Stimulated activated CD4-positive, alpha-beta T cell treated with anti-CD3 and anti-CD28 coated beads, Interleukin-2, amount 100 ng/mL, for 24 hours (primary cell): ENCODE measurements at regions not wholly inside any gene's neighbourhood (a gene's known extent, or its start where the extent isn't known, plus 50 kb on each side); places are given as distances from the start of the nearest gene placed in this dataset.
"Not testable (repeated sequence)": the region's sequence is repeated elsewhere in the genome, so short reads cannot be mapped to it uniquely, and the experiment has no call there.

ENCODE experiments used
- DNase-seq, 2 donors: peaks; one replicate each; pipeline ENCODE4 v3.0.0-alpha.2; 2020

DNA sequence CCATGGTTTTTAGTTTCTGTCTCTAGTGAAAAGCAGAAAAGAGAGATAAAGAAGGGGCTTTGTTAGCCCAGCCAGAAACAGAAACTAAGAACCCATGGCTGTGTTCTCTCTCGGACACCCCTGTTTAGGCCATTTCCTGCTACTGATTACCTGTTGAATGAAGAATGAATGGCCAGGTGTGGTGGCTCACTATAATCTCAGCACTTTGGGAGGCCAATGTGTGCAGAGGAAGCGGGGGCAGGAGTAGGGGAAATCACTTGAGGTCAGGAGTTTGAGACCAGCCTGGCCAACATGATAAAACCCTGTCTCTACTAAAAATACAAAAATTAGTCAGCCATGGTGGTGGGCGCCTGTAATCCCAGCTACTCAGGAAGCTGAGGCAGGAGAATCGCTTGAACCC lies 93.8 kb upstream of the MSH6 start:
- not testable (repeated sequence) for DNase-seq

- DNase-seq = no peak
These were observed 94.4 kb upstream of the MSH6 start for GRCh38 chr2:47688561-47688960.

DNA sequence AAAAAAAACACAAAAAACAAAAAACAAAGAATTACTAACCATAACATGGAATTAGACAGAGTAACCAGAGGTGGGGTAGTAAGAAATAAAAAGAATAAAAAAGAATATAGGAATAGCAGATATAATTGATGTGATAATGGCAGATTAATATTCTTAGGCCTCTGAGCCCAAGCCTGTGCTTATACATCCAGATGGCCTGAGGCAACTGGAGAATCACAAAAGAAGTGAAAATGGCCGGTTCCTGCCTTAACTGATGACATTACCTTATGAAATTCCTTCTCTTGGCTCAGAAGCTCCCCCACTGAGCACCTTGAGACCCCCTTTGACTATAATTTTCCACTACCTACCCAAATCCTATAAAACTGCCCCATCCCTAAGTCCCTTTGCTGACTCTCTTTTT lies 95.1 kb upstream of the MSH6 start:
- DNase-seq = no peak

DNA sequence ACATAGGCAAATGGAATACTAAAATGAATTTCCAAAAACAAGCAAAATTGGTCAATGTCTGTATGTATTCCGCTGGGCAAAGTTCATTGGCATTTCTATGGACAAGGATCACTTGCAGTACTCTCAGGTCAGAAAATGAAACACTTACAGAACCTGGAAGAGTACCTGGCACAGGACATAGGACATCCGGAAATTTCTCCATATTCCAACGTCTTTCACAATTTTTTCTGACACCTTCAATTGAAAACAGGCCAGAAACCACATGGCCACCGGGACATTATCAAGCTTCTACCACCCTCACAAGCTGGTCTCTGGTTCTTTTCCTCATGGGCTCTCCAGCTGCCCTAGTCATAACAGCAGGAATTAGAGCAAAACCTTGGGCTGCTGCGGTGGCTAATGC lies 96.9 kb upstream of the MSH6 start:
- no peak for DNase-seq

- no peak for DNase-seq
These were observed 100.7 kb upstream of the MSH6 start for GRCh38 chr2:47682216-47682749.

GRCh38 chr2:47676261-47676926 lies 105.6 kb upstream of the KCNK12 start:
- DNase-seq = no peak

DNA sequence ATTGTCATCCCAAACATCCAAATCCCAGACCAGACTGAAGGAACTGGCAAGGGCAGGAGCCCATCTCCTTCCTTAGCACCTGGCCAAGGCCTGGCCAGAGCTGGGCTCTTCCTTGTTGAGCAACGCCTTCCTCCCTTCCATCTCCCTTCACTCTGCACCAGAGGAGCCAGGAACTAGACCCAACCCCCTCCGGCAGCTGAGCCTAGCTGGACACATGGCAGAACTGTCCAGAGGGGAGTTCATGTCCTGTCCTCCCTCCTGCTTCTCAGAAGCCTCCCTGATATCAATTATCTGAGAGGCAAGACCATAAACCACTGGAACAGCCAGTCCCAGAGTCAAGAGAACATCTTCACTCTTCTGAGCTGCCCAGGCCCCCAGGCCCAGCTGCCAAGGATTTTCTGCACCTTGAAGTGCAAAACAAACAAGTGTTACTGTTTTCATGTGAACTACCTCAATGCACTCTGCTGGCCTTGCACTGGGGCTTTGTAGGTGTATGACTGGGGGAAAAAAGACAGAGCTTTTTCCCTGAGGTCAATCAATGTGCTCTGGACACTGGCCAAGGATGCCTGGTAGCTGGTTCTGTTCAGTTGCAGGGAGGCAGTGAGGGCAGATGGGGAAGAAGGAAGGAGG lies 104.5 kb upstream of the KCNK12 start:
- no peak for DNase-seq

DNA sequence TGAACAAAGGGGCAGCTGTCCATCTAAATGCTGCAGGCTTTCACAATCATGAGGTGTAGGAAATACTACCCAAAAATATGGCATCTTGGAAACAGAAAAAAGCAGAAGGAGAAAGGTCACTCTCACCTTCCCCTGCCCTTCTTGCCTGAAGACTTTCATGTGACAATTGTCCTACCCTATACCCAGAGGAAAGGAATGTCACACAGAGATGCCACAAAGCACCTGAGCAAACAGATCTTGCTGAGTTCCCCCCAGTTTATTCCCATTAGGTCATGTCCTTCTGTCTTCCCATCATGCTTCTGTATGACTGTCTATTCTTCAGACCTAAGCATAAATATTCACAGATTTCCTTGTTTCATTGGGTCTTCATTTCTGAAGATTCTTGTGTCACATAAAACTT lies 95.5 kb upstream of the KCNK12 start:
- no peak for DNase-seq

GRCh38 chr2:47664817-47665216 lies 94.0 kb upstream of the KCNK12 start:
- peak in 1 of 2 donors; percentile 9 for DNase-seq

DNA sequence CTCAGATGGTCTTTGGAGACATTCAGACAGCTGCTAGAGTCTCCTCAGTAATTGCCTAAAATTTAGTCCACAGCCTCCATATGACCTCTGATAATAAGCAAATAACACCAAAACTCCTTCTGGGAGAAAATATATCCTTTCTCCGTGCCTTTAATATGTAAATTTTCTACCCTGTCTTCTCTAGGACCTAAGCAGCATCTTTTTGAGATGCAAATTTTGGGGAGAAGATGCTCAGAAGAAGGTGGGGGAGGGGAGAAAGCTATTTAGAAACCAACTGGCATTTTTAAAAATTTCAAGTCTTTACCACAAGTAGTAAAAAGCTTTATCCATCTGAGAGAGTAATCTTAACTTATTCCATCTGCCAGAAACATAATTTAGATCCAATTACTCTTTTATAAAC lies 91.8 kb upstream of the KCNK12 start:
- DNase-seq = no peak

DNA sequence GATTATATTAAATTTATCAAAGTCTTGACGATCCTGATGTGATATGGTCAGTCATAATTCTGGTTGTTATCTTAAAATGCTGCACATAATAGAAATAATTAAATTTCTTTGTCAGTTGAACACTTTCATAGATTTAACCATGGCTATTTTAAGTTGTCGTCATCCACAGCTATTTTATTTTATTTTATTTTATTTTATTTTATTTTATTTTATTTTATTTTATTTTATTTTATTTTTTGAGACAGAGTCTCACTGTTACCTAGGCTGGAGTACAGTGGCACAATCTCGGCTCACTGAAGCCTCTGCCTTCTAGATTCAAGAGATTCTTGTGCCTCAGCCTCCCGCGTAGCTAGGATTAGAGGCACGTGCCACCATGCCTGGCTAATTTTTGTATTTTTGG lies 90.5 kb upstream of the KCNK12 start:
- no peak for DNase-seq

DNA sequence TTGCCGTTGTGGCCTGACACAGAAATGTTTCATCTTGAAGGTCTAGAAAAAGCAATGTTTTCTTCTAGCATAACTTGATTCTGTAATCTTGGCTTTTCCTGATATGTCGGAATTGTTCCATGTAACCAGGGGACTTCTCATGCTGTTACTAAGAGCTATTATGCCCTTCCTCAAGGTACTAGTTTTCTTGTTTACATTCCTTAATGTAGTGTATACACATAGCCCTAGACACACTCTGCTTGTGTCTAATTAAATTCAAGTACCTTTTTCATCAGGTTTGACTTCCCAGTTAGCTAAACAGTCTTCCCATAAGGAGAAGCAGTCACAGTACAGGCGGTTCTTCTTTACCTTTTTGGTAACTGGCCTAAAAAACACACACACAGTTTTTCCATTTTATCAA lies 89.4 kb upstream of the KCNK12 start:
- no peak for DNase-seq

DNA sequence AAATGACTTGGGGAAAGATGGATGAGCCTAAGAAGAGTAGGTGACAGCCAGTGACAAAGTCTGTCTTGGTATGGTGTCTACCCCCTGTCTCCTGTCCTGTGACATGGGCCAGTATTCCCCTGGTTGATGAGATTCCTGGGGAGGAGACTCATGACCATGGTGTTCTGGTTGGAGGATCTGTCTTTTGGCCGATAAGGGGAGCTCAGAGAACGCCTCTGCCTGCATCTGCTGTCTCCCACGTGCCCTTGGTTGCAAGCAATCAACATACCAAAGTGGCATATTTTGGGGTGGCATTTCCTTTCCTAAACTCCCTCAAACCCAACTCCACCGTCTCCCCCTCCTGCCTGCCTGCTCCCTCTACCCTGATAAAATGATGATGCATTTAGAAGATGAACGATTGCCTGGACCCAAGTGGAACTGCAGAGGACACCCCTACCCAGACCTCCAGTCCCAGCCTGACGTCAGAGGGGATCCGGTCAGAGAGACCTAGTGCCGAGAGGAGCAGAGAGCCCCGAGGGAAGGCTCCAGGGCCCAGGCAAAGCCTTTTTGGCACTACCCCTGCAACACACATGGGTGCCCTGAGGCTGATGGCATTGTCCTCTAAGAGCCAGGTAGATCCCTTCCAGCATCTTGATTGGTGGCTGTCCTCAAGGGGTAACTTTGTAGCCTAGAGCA lies 88.0 kb upstream of the KCNK12 start:
- no peak for DNase-seq

DNA sequence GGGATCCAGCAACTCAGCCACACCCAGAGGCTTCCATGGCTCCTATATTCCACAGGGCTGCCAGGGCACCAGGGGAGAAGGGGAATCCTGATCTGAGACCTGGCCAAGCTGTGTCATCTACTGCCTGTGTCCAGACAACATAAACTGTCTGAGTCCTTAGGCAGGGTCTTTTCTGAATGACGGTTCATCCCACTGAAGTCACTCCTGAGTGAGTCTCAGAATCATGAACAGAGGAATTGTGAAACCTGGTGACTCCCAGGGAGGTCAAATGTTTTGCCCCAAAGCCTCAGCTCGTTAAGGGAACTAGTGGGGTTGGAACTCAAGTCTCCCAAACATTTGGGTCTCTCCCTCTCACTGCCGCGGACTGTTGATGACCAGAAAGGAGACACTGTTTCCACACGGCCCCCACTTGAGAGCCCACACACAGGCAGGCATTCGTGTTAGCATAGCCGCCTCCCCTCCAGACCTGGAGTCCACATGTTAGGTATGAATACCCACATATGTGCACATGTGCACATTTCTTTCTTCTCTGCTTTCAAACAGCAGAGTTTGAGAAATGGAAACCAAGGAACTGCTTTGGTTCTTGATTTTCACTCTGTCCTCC lies 87.2 kb upstream of the KCNK12 start:
- DNase-seq = no peak

DNA sequence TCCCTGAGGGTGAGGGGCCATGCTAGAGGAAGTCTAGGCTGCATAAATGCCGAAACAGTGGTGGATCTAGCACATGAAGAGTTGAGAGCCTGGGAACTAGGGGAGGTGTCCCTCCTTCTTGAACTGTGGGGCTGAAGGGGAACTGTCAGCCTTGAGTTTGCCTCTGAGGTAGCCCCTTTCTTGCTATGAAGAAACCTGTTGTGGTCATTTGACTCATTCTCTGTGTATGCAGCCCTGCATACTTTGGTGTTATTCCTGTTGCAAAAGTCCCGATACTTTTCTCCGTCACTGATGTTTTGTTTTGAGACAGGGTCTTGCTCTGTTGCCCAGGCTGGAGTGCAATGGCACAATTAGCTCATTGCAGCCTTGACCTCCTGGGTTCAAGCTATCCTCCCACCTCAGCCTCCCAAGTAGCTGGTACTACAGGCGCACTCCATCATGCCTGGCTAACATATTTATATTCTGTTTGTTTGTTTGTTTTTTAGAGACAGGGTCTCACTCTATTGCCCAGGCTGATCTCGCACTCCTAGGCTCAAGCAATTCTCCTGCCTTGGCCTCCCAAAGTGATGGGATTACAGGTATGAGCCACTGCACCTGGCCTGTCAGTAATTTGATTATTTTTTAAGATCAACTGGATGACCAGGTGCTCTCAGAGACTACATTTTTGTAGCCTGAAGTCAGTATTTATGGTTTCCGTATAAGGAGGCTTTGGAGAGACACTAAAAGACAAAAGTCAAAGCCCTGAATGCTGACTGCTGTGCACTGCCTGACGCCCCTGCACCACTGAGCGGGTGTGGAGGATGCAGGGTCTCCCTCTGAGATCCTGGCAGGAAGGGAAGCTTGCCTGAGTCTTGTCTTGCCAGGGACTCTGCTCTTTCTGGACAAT lies 86.2 kb upstream of the KCNK12 start:
- DNase-seq = no peak

- no peak for DNase-seq
These were observed 84.7 kb upstream of the KCNK12 start for GRCh38 chr2:47655563-47655880.

- no peak for DNase-seq
These were observed 84.2 kb upstream of the KCNK12 start for GRCh38 chr2:47654790-47655562.

DNA sequence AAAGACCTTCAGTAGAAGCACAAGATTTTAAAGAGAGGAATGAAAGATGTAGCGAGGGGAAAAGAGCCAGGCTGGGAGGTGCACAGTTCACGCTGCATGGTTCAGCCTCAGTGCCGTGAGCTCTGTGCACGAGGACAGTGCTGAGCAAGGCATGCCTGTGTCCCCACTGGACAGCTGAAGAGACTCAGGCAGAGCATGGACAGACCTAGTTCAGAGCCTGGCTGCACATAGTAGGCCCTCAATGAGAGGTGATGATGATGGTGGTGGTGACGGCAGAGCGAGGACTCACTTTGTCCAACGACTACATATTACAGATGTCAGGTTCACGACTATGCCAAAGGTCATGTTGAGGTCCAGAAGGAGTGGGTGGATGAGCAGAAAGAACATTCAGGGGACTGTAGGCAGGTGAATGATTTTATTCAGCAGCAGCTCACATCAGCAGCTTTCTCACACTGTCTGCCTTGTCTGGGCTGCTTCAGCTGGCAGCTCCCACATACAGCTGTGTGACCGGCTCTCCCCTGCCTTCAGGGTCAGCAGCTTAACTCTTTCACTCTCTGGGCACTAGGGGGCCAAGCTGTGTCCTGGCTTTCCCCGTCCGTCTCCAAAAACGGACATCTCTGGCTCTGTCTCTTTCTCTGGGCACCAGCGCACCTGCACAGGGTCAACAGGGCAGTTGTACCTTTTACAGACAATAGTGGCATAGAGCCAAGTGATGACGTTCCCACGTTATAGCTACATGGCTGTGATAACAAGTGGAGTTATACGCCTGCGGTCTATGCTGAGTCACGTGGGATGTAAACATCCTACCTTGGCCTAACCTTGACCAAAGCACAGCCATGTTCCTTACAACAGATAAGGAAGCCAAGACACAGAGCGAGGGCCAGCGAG lies 83.4 kb upstream of the KCNK12 start:
- DNase-seq = no peak

- no peak for DNase-seq
These were observed 82.3 kb upstream of the KCNK12 start for GRCh38 chr2:47653036-47653435.

- DNase-seq = no peak
These were observed 81.4 kb upstream of the KCNK12 start for GRCh38 chr2:47652061-47652690.

DNA sequence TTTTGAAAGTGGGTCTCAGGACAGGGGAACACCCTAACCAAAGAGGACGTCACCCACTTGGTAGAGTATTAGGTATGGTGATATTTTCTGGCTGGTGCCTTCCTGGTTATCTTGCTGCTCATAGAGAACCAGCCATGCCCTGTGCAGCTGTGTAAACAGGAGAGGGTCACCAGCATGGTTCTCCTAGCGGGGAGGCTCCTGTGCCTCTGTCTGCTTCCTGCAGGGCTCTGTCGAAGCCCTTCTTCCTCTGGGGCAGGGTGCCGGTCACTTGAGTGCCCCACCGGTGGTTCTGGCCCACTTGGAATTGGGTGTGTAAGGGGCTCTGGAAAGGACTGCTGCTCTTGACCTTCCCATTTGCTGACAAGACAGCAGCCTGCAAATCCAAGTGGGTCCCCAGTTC lies 80.5 kb upstream of the KCNK12 start:
- DNase-seq = no peak
